Esophagus squamous epithelium (tissue), 4 donors: ENCODE measurements at regions not wholly inside any gene's neighbourhood (a gene's known extent, or its start where the extent isn't known, plus 50 kb on each side); places are given as distances from the start of the nearest gene placed in this dataset.

Experiments
- POLR2A ChIP-seq, 4 donors: fragments of 450-650 bp; IDR thresholded peaks; one replicate each; pipeline ENCODE4 v1.6.1; 2017; ENCODE audit warnings: antibody characterized with exemption in 4 of 4, mild to moderate bottlenecking in 4 of 4, moderate library complexity in 3 of 4
- TF ChIP-seq, protein P1 (sequence below), 6 experiments: fragments of 450-650 bp in 4 of 6; fragments of 200-600 bp in 2 of 6; sonication (generic) in 2 of 6; IDR thresholded peaks; one replicate each; pipeline ENCODE4 v1.5.1; 2016 to 2019; ENCODE audit warnings: antibody characterized with exemption in 6 of 6, mild to moderate bottlenecking in 4 of 6, moderate library complexity in 4 of 6

DNA sequence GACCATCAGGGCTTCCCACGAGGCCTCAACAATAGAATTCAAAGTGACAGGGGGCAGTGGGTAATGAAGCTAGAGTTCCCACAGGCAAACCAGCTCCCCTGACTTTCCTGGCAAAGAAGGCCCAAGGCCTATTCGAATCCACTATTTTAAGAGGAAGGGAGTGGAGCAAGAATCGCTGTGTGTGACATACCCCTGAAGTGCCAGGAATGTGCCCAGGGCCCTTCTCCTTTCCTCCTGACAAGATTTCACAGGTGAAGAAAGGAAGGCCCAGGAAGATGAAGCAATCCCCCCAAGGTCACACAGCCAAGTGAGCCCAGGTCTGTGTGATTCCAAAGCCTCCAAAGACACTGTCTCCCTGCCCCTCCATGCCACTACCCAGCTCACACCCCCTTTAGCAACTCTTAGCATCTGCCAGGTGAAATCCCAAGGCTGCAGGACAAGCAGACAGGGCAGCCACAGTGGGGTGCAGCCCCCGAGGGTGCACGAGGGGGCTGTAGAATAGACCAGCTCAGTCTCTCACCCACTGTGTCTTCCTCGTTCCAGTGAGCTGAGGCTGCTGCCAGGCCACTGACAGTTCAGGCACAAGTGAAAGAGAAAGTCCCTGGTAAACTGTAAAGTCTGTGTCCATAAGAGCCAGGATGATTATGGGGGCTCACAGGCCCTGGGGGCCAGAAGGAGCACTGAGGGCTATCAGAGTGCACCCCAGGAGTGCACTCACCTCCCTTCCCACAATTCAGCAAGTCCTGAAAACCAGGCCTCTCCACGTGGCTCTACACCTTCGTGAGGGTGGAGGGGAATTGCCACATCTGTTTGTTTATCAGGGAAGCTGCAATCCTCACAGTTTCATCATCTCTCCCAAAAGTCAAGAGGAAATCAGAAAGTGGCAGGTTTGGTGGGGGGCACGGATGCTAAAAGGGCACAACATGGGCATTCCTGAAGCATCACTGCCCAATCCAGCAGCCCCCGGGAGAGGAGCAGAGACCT is 70.8 kb upstream of the ZMIZ1 start:
- TF ChIP-seq, protein P1, sequence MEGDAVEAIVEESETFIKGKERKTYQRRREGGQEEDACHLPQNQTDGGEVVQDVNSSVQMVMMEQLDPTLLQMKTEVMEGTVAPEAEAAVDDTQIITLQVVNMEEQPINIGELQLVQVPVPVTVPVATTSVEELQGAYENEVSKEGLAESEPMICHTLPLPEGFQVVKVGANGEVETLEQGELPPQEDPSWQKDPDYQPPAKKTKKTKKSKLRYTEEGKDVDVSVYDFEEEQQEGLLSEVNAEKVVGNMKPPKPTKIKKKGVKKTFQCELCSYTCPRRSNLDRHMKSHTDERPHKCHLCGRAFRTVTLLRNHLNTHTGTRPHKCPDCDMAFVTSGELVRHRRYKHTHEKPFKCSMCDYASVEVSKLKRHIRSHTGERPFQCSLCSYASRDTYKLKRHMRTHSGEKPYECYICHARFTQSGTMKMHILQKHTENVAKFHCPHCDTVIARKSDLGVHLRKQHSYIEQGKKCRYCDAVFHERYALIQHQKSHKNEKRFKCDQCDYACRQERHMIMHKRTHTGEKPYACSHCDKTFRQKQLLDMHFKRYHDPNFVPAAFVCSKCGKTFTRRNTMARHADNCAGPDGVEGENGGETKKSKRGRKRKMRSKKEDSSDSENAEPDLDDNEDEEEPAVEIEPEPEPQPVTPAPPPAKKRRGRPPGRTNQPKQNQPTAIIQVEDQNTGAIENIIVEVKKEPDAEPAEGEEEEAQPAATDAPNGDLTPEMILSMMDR (IDR thresholded peaks at IDR 0.05) = no peak
- no peak for TF ChIP-seq POLR2A (IDR thresholded peaks at IDR 0.05)
